Testis (tissue), 2 donors: ENCODE measurements at regions not wholly inside any gene's neighbourhood (a gene's known extent, or its start where the extent isn't known, plus 50 kb on each side); places are given as distances from the start of the nearest gene placed in this dataset.

Experiments used
- POLR2A ChIP-seq: fragments of 450-650 bp; IDR thresholded peaks from one replicate; pipeline ENCODE4 v1.6.1; 2017; ENCODE audit warnings: antibody characterized with exemption, mild to moderate bottlenecking, moderate library complexity
- TF ChIP-seq, protein P1 (sequence below), 3 experiments: fragments of 450-650 bp in 2 of 3; fragments of 200-600 bp in 1 of 3; sonication (generic) in 1 of 3; IDR thresholded peaks; one replicate each; pipeline ENCODE4 v1.5.1; 2016 to 2019; ENCODE audit warnings: antibody characterized with exemption in 3 of 3, mild to moderate bottlenecking in 2 of 3, moderate library complexity in 1 of 3

DNA sequence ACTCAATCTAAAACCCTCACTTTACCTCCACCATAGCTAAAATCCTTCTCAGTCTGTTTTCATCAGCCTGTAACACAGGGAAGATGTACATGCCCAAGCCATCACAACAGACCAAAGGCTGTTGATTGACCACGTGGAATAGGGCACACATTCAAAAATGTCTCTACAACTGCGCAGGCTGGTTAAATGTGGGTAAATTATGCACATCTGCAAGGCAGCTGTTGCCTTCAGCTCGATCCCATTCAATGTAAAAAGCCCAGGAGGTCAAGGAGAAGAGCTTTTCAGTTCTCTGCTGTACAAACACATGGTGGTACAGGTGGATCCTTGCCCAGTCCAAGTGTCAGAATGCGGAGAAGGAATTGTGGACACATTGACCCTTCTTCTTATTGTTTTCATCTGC is 354.0 kb downstream of the FLRT2 start:
- TF ChIP-seq, protein P1, sequence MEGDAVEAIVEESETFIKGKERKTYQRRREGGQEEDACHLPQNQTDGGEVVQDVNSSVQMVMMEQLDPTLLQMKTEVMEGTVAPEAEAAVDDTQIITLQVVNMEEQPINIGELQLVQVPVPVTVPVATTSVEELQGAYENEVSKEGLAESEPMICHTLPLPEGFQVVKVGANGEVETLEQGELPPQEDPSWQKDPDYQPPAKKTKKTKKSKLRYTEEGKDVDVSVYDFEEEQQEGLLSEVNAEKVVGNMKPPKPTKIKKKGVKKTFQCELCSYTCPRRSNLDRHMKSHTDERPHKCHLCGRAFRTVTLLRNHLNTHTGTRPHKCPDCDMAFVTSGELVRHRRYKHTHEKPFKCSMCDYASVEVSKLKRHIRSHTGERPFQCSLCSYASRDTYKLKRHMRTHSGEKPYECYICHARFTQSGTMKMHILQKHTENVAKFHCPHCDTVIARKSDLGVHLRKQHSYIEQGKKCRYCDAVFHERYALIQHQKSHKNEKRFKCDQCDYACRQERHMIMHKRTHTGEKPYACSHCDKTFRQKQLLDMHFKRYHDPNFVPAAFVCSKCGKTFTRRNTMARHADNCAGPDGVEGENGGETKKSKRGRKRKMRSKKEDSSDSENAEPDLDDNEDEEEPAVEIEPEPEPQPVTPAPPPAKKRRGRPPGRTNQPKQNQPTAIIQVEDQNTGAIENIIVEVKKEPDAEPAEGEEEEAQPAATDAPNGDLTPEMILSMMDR (IDR thresholded peaks at IDR 0.05): no peak
- TF ChIP-seq POLR2A: no peak
